GM23338 (cell line): ENCODE measurements at regions not wholly inside any gene's neighbourhood (a gene's known extent, or its start where the extent isn't known, plus 50 kb on each side); places are given as distances from the start of the nearest gene placed in this dataset.

Source experiments
- ATAC-seq: fragments of 200-7000 bp; cut with Tn5 transposase; 3 replicates; pipeline ENCODE4 v1.9.1; 2020
- DNase-seq: peaks from one replicate; pipeline ENCODE4 v3.0.0-alpha.2; 2015; ENCODE audit warnings: low spot score
- H2AFZ ChIP-seq: fragments of 200-600 bp; sonication (generic); 2 replicates; pipeline ENCODE4 v1.8.0; 2016; ENCODE audit warnings: antibody characterized with exemption, mild to moderate bottlenecking, moderate library complexity
- H3F3A ChIP-seq: fragments of 200-600 bp; sonication (generic); replicated peaks from 2 replicates; pipeline ENCODE4 v1.8.0; 2017; ENCODE audit warnings: antibody characterized with exemption, mixed run types, low read depth
- H3K27ac ChIP-seq: fragments of 200-600 bp; sonication (generic); 2 replicates; pipeline ENCODE4 v1.6.1; 2016; ENCODE audit warnings: low read depth
- H3K27me3 ChIP-seq: fragments of 200-600 bp; sonication (generic); 2 replicates; pipeline ENCODE4 v1.8.0; 2016; ENCODE audit warnings: mild to moderate bottlenecking, mixed run types, moderate library complexity; ENCODE audit not compliant: insufficient read depth
- H3K36me3 ChIP-seq: fragments of 200-600 bp; sonication (generic); 2 replicates; pipeline ENCODE4 v1.8.0; 2016; ENCODE audit warnings: mild to moderate bottlenecking; ENCODE audit not compliant: insufficient read depth
- H3K4me1 ChIP-seq: fragments of 200-600 bp; sonication (generic); 2 replicates; pipeline ENCODE4 v1.8.0; 2016; ENCODE audit warnings: mild to moderate bottlenecking, moderate library complexity; ENCODE audit not compliant: insufficient read depth
- H3K4me2 ChIP-seq: fragments of 200-600 bp; sonication (generic); 2 replicates; pipeline ENCODE4 v1.7.1; 2017; ENCODE audit warnings: mixed run types
- H3K4me3 ChIP-seq: fragments of 200-600 bp; sonication (generic); 2 replicates; pipeline ENCODE4 v1.6.1; 2016; ENCODE audit warnings: mixed run types
- H3K79me2 ChIP-seq: fragments of 200-600 bp; sonication (generic); replicated peaks from 2 replicates; pipeline ENCODE4 v1.8.0; 2017; ENCODE audit warnings: mild to moderate bottlenecking; ENCODE audit not compliant: insufficient read depth
- H3K9me2 ChIP-seq: fragments of 200-600 bp; sonication (generic); 2 replicates; pipeline ENCODE4 v1.8.0; 2017; ENCODE audit not compliant: insufficient read depth
- H4K20me1 ChIP-seq: fragments of 200-600 bp; sonication (generic); replicated peaks from 2 replicates; pipeline ENCODE4 v1.8.0; 2017; ENCODE audit warnings: mild to moderate bottlenecking; ENCODE audit not compliant: insufficient read depth
- H3K27ac Mint-ChIP-seq: 2 replicates; pipeline ENCODE4 v1.8.0; 2020; ENCODE audit warnings: inconsistent platforms, mild to moderate bottlenecking, moderate library complexity, mixed read lengths
- H3K27me3 Mint-ChIP-seq: 3 replicates; pipeline ENCODE4 v1.8.0; 2022; ENCODE audit warnings: low read depth, mild to moderate bottlenecking, moderate library complexity, mixed read lengths, inconsistent platforms; ENCODE audit not compliant: insufficient read depth, poor library complexity
- H3K36me3 Mint-ChIP-seq: 3 replicates; pipeline ENCODE4 v1.8.0; 2021; ENCODE audit warnings: low read depth, mild to moderate bottlenecking, inconsistent platforms, moderate library complexity, mixed read lengths
- H3K4me1 Mint-ChIP-seq: 3 replicates; pipeline ENCODE4 v1.8.0; 2020; ENCODE audit warnings: mild to moderate bottlenecking, inconsistent platforms, mixed read lengths
- H3K4me3 Mint-ChIP-seq: 3 replicates; pipeline ENCODE4 v1.8.0; 2021; ENCODE audit warnings: moderate library complexity, mild to moderate bottlenecking, inconsistent platforms, mixed read lengths
- H3K9me3 Mint-ChIP-seq: 3 replicates; pipeline ENCODE4 v1.8.0; 2020; ENCODE audit warnings: moderate library complexity, mild to moderate bottlenecking, inconsistent platforms, mixed read lengths
- CREB1 ChIP-seq: fragments of 250-450 bp; sonication (Bioruptor Pico); IDR thresholded peaks from 2 replicates; pipeline ENCODE4 v1.5.0; 2020; ENCODE audit warnings: low read depth, mild to moderate bottlenecking, moderate library complexity
- CTCF ChIP-seq, 2 experiments: fragments of 200-600 bp in 1 of 2; sonication (generic) in 1 of 2; conservative IDR thresholded peaks; 2 replicates each; pipeline versions ENCODE4 v1.5.1 to v1.6.1; 2016 to 2017; ENCODE audit warnings: antibody characterized with exemption in 2 of 2, low read depth in 2 of 2, mild to moderate bottlenecking in 2 of 2, moderate library complexity in 1 of 2
- ETS1 ChIP-seq: IDR thresholded peaks from 2 replicates; pipeline ENCODE4 v1.6.1; 2016; ENCODE audit warnings: antibody characterized with exemption
- EZH2 ChIP-seq: fragments of 200-600 bp; sonication (generic); IDR thresholded peaks from one replicate; pipeline ENCODE4 v1.8.0; 2017; ENCODE audit warnings: antibody characterized with exemption, mild to moderate bottlenecking, low read depth; ENCODE audit not compliant: unreplicated experiment
- EZH2phosphoT487 ChIP-seq: fragments of 200-600 bp; sonication (generic); IDR thresholded peaks from one replicate; pipeline ENCODE4 v1.8.1; 2018; ENCODE audit warnings: antibody characterized with exemption; ENCODE audit not compliant: unreplicated experiment
- JUNB ChIP-seq: IDR thresholded peaks from one replicate; pipeline ENCODE4 v1.6.1; 2016; ENCODE audit warnings: antibody characterized with exemption; ENCODE audit not compliant: unreplicated experiment
- NANOG ChIP-seq: IDR thresholded peaks from 2 replicates; pipeline ENCODE4 v1.6.1; 2016; ENCODE audit warnings: antibody characterized with exemption, borderline replicate concordance
- POLR2AphosphoS5 ChIP-seq: IDR thresholded peaks from 2 replicates; pipeline ENCODE4 v1.6.1; 2016; ENCODE audit warnings: antibody characterized with exemption, low read depth
- REST ChIP-seq: IDR thresholded peaks from one replicate; pipeline ENCODE4 v1.6.1; 2018; ENCODE audit warnings: antibody characterized with exemption; ENCODE audit not compliant: unreplicated experiment
- STAT1 ChIP-seq: IDR thresholded peaks from one replicate; pipeline ENCODE4 v1.6.1; 2016; ENCODE audit warnings: antibody characterized with exemption; ENCODE audit not compliant: unreplicated experiment
- ZNF114 ChIP-seq: fragments of 250-450 bp; sonication (Bioruptor Pico); IDR thresholded peaks from 2 replicates; pipeline ENCODE4 v1.5.0; 2020; ENCODE audit warnings: mild to moderate bottlenecking, moderate library complexity
- ZNF331 ChIP-seq: fragments of 250-450 bp; sonication (Bioruptor Pico); IDR thresholded peaks from 2 replicates; pipeline ENCODE4 v1.5.0; 2020; ENCODE audit warnings: low read depth, mild to moderate bottlenecking, moderate library complexity
- TF ChIP-seq, protein P1 (sequence below): fragments of 250-450 bp; sonication (Bioruptor Pico); IDR thresholded peaks from 2 replicates; pipeline ENCODE4 v1.5.0; 2020; ENCODE audit warnings: mild to moderate bottlenecking, moderate library complexity

GRCh38 chr10:4397337-4397736, 428.7 kb upstream of the AKR1E2 start:
- Histone ChIP-seq H3K79me2 (no peaks in the 10 kb centered on the region), H3K4me1 (no peaks in the 10 kb centered on the region), H3F3A (no peaks in the 10 kb centered on the region), H4K20me1 (no peaks in the 10 kb centered on the region), H3K27ac (no peak overlapping the region), H3K4me2 (no peak overlapping the region), H3K9me2 (no peaks in the 10 kb centered on the region; the same call in 1 of the 2 replicates), H3K4me3 (no peak overlapping the region), H3K36me3 (no peaks in the 10 kb centered on the region), H2AFZ (0 out of 2 replicates have a peak overlapping the region, but pooled peaks have one; percentile 24), H3K27me3 (no peaks in the 10 kb centered on the region)
- TF ChIP-seq NANOG (no peak), CTCF (conservative IDR thresholded peaks at IDR 0.05; ENCODE audit: low read depth in 2 of 2) (no peak), ZNF114 (no peak), REST (no peak), ETS1 (no peak), STAT1 (no peak), ZNF331 (no peak), POLR2AphosphoS5 (no peak), EZH2 (no peak), CREB1 (CRISPR knock-in tag) (no peak), JUNB (no peak), EZH2phosphoT487 (no peak)
- TF ChIP-seq, protein P1, sequence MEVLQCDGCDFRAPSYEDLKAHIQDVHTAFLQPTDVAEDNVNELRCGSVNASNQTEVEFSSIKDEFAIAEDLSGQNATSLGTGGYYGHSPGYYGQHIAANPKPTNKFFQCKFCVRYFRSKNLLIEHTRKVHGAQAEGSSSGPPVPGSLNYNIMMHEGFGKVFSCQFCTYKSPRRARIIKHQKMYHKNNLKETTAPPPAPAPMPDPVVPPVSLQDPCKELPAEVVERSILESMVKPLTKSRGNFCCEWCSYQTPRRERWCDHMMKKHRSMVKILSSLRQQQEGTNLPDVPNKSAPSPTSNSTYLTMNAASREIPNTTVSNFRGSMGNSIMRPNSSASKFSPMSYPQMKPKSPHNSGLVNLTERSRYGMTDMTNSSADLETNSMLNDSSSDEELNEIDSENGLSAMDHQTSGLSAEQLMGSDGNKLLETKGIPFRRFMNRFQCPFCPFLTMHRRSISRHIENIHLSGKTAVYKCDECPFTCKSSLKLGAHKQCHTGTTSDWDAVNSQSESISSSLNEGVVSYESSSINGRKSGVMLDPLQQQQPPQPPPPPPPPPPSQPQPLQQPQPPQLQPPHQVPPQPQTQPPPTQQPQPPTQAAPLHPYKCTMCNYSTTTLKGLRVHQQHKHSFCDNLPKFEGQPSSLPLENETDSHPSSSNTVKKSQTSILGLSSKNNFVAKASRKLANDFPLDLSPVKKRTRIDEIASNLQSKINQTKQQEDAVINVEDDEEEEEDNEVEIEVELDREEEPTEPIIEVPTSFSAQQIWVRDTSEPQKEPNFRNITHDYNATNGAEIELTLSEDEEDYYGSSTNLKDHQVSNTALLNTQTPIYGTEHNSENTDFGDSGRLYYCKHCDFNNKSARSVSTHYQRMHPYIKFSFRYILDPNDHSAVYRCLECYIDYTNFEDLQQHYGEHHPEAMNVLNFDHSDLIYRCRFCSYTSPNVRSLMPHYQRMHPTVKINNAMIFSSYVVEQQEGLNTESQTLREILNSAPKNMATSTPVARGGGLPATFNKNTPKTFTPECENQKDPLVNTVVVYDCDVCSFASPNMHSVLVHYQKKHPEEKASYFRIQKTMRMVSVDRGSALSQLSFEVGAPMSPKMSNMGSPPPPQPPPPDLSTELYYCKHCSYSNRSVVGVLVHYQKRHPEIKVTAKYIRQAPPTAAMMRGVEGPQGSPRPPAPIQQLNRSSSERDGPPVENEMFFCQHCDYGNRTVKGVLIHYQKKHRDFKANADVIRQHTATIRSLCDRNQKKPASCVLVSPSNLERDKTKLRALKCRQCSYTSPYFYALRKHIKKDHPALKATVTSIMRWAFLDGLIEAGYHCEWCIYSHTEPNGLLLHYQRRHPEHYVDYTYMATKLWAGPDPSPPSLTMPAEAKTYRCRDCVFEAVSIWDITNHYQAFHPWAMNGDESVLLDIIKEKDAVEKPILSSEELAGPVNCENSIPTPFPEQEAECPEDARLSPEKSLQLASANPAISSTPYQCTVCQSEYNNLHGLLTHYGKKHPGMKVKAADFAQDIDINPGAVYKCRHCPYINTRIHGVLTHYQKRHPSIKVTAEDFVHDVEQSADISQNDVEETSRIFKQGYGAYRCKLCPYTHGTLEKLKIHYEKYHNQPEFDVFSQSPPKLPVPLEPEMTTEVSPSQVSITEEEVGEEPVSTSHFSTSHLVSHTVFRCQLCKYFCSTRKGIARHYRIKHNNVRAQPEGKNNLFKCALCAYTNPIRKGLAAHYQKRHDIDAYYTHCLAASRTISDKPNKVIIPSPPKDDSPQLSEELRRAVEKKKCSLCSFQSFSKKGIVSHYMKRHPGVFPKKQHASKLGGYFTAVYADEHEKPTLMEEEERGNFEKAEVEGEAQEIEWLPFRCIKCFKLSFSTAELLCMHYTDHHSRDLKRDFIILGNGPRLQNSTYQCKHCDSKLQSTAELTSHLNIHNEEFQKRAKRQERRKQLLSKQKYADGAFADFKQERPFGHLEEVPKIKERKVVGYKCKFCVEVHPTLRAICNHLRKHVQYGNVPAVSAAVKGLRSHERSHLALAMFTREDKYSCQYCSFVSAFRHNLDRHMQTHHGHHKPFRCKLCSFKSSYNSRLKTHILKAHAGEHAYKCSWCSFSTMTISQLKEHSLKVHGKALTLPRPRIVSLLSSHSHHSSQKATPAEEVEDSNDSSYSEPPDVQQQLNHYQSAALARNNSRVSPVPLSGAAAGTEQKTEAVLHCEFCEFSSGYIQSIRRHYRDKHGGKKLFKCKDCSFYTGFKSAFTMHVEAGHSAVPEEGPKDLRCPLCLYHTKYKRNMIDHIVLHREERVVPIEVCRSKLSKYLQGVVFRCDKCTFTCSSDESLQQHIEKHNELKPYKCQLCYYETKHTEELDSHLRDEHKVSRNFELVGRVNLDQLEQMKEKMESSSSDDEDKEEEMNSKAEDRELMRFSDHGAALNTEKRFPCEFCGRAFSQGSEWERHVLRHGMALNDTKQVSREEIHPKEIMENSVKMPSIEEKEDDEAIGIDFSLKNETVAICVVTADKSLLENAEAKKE (CRISPR knock-in tag) = no peak
- ATAC-seq (no peak), DNase-seq (no peak)
- Mint-ChIP-seq H3K27ac (no peak overlapping the region), H3K9me3 (no peaks in the 10 kb centered on the region), H3K27me3 (no peaks in the 10 kb centered on the region), H3K36me3 (no peaks in the 10 kb centered on the region), H3K4me3 (no peak overlapping the region), H3K4me1 (no peaks in the 10 kb centered on the region; the same call in 2 of the 3 replicates)
